GM12801 (cell line): ENCODE measurements at regions not wholly inside any gene's neighbourhood (a gene's known extent, or its start where the extent isn't known, plus 50 kb on each side); places are given as distances from the start of the nearest gene placed in this dataset.

ENCODE experiments used
- CTCF ChIP-seq: IDR thresholded peaks from one replicate; pipeline ENCODE4 v1.5.1; 2011; ENCODE audit warnings: control low read depth; ENCODE audit not compliant: insufficient read length; ENCODE audit errors: extremely low read depth

DNA sequence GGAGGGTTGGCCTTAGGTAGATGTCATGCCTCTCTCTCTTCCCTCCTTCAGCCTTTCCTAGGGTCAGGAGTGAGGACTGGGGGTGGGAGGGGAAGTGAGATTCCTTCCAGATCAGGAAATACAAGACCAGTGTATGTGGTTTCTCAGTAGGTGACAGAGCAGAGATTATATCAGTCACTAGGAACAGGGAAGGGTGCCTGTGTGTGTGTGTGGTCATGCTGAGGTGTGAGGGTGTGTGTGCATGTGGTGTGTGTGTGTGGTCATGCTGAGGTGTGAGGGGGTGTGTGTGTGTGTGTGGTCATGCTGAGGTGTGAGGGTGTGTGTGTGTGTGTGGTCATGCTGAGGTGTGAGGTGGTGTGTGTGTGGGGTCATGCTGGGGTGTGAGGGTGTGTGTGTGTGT lies 259.8 kb downstream of the LOXHD1 start:
- no peak for TF ChIP-seq CTCF

DNA sequence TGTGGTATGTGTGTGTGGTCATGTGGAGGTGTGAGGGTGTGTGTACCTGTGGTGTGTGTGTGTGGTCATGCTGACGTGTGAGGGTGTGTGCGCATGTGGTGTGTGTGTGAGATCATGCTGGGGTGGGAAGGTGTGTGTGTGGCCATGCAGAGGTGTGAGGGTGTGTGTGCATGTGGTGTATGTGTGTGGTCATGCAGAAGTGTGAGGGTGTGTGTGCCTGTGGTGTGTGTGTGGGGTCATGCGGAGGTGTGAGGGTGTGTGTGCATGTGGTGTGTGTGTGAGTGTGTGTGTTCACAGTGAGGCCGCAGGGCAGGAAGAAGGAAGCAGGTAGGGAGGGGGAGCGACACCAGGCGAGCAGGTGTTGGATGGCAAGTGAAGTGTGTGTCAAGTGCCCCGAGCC lies 259.0 kb downstream of the LOXHD1 start:
- no peak for TF ChIP-seq CTCF

DNA sequence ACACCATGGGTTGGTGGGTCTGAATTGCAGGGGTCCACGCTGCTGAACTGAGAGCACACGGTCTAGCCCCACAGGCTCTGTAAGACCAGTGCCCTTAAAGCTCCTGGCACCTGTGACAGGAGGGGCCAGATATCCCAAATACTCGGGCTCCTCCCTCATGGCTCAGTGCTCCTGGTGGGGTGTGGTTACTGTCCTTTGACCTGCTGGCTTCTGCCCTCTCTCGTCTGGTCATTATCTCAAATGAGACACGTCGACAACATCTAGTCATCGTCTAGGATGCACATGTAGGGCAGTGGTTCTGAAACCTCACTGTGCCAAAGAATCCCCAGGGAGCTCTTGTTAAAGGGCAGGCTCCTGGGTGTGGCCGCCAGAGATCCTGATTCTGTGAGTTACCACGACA lies 258.4 kb downstream of the LOXHD1 start:
- no peak for TF ChIP-seq CTCF

- TF ChIP-seq CTCF: no peak
Measured at GRCh38 chr18:46399303-46399702, 257.7 kb downstream of the LOXHD1 start.

DNA sequence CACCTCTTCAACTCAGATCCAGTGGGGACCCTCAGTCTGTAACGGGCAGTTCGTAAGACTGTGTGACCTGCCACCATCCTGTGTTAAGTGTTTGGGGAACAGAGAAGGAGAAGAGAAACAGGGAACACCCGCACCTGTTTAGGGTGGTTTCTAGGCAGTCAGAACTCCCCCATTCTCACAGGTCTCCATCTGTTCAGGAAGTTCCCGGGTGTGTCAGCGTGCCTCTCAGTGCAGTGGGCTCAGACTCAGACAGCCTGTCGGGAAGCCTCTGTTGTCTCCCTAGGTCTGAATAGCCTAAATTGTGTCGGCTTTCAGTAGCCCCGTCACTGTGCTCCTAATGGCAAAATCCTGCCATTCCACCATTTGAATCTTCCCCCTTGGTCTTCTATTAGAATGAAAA lies 256.6 kb downstream of the LOXHD1 start:
- TF ChIP-seq CTCF: no peak

DNA sequence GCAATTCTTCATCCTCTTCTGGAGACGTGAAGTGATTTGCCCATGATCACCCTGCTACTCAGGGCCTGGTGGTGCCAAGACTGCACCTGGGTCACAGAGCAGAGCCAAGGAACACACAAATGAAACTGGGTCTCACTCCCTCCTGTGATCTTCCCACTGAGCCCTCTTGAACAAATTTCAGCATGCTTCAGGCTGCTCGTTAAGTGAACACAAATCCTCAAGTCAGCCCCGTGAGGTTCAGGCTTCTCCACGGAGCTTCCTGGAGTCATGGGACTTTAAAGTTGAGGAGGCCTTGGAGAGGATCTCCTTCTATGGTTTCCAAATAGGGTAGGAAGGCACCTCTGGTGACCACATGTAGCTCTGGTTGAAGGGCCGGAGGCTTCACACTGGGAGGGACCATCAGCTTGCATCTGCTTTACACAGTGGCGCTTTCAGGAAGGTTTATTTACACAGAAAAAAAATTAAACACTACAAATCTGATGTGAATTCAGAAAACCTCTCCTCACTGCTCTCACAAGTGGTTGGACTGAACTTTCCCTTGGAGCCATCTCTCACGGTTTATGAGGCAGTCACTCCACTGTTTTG lies 255.4 kb downstream of the LOXHD1 start:
- no peak for TF ChIP-seq CTCF

DNA sequence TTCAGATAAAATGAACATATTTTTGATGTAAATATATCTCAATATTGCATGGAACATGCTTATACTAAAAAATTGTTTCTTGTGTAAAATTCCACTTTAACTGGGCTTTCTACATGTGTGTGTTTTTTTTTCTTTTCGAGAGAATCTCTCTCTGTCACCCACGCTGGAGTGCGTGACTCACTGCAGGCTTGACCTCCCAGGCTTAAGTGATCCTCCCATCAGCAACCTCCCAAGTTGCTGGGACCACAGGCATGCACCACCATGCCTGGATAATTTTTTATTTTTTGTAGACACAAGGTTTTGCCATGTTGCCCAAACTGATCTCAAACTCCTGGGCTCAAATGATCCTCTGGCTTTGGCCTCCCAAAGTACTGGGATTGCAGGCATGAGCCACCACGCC lies 254.6 kb downstream of the LOXHD1 start:
- TF ChIP-seq CTCF: no peak

DNA sequence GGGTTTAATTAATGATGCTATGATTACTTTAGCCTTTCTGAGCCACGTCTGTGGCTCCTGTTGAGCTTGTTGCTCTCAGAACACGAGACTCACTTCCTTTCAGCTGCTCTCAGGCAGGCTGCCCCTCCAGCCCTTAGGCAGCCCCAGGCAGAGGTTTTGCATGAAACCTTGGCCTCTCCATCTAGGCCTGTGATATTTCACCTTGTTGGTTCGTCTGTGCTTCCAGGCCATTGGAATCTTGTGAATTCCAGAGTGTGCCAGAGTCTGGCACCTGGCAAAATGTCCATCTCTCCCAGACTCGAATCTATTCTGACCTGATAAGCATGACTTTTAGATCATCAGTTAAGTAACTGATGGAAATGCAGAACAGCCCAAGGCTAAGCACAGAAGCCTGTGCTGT lies 254.1 kb downstream of the LOXHD1 start:
- TF ChIP-seq CTCF: no peak
